ENCODE measurements at regions not wholly inside any gene's neighbourhood (a gene's known extent, or its start where the extent isn't known, plus 50 kb on each side); places are given as distances from the start of the nearest gene placed in this dataset.

- TF ChIP-seq POLR2AphosphoS5 (IDR thresholded peaks at IDR 0.05) (no peak), CTCF (IDR thresholded peaks at IDR 0.05) (no peak)
Measured at GRCh38 chr6:90967471-90967870, 380.6 kb upstream of the MAP3K7 start.

Data from breast epithelium (tissue), 3 donors.